ENCODE measurements at regions not wholly inside any gene's neighbourhood (a gene's known extent, or its start where the extent isn't known, plus 50 kb on each side); places are given as distances from the start of the nearest gene placed in this dataset.

GRCh38 chr1:217983051-217983375 is 302.1 kb upstream of the RRP15 start:
- Histone ChIP-seq H3K27me3 (ENCODE audit: insufficient read depth, low read length, poor library complexity, severe bottlenecking) (no peaks in the 10 kb centered on the region), H3K79me2 (ENCODE audit: insufficient read depth, low read length) (no peaks in the 10 kb centered on the region), H3K4me1 (ENCODE audit: insufficient read depth, low read length, poor library complexity, severe bottlenecking) (no peaks in the 10 kb centered on the region), H3K9me3 (ENCODE audit: insufficient read depth, low read depth, low read length) (no peaks in the 10 kb centered on the region), H3K4me3 (ENCODE audit: low read length, poor library complexity, severe bottlenecking) (no peak overlapping the region), H3K4me2 (ENCODE audit: low read depth, low read length, poor library complexity, severe bottlenecking) (no peak overlapping the region), H3K9ac (ENCODE audit: low read depth, low read length, poor library complexity, severe bottlenecking) (no peak overlapping the region), H4K20me1 (ENCODE audit: insufficient read depth, low read length, poor library complexity, severe bottlenecking) (no peaks in the 10 kb centered on the region), H3K9me2 (replicated peaks; ENCODE audit: low read depth, low read length) (no peaks in the 10 kb centered on the region), H3K36me3 (ENCODE audit: insufficient read depth, low read length) (no peaks in the 10 kb centered on the region), H3F3A (ENCODE audit: low read depth) (no peaks in the 10 kb centered on the region), H2AFZ (ENCODE audit: low read length) (no peak overlapping the region)
- no peak for TF ChIP-seq EZH2phosphoT487 (IDR thresholded peaks at IDR 0.05; ENCODE audit: borderline replicate concordance)
- TF ChIP-seq CTCF (conservative IDR thresholded peaks at IDR 0.05; ENCODE audit: low read length), result no peak

- H3K4me1 ChIP-seq (ENCODE audit: insufficient read depth, low read length, poor library complexity, severe bottlenecking), result no peaks in the 10 kb centered on the region
- H3K27me3 ChIP-seq (ENCODE audit: insufficient read depth, low read length, poor library complexity, severe bottlenecking), result no peaks in the 10 kb centered on the region
- H3K9me2 ChIP-seq (replicated peaks; ENCODE audit: low read depth, low read length), result no peaks in the 10 kb centered on the region
- no peaks in the 10 kb centered on the region for H3K9me3 ChIP-seq (ENCODE audit: insufficient read depth, low read depth, low read length)
- no peaks in the 10 kb centered on the region for H4K20me1 ChIP-seq (ENCODE audit: insufficient read depth, low read length, poor library complexity, severe bottlenecking)
- H2AFZ ChIP-seq (ENCODE audit: low read length), result no peak overlapping the region
- H3F3A ChIP-seq (ENCODE audit: low read depth), result no peaks in the 10 kb centered on the region
- TF ChIP-seq CTCF (conservative IDR thresholded peaks at IDR 0.05; ENCODE audit: low read length) (no peak), EZH2phosphoT487 (IDR thresholded peaks at IDR 0.05; ENCODE audit: borderline replicate concordance) (no peak)
- no peak overlapping the region for H3K4me2 ChIP-seq (ENCODE audit: low read depth, low read length, poor library complexity, severe bottlenecking)
- H3K9ac ChIP-seq (ENCODE audit: low read depth, low read length, poor library complexity, severe bottlenecking), result no peak overlapping the region
- H3K36me3 ChIP-seq (ENCODE audit: insufficient read depth, low read length), result no peaks in the 10 kb centered on the region
- H3K79me2 ChIP-seq (ENCODE audit: insufficient read depth, low read length), result no peaks in the 10 kb centered on the region
- H3K4me3 ChIP-seq (ENCODE audit: low read length, poor library complexity, severe bottlenecking), result no peak overlapping the region
These were observed 299.5 kb upstream of the RRP15 start for GRCh38 chr1:217985641-217986040.

GRCh38 chr1:217989510-217989909 is 295.6 kb upstream of the RRP15 start:
- Histone ChIP-seq H2AFZ (ENCODE audit: low read length) (no peak overlapping the region), H3K4me3 (ENCODE audit: low read length, poor library complexity, severe bottlenecking) (no peak overlapping the region), H3K9ac (ENCODE audit: low read depth, low read length, poor library complexity, severe bottlenecking) (no peak overlapping the region), H3K9me3 (ENCODE audit: insufficient read depth, low read depth, low read length) (no peaks in the 10 kb centered on the region), H3K4me1 (ENCODE audit: insufficient read depth, low read length, poor library complexity, severe bottlenecking) (no peaks in the 10 kb centered on the region), H4K20me1 (ENCODE audit: insufficient read depth, low read length, poor library complexity, severe bottlenecking) (no peaks in the 10 kb centered on the region), H3K79me2 (ENCODE audit: insufficient read depth, low read length) (no peaks in the 10 kb centered on the region), H3K27me3 (ENCODE audit: insufficient read depth, low read length, poor library complexity, severe bottlenecking) (no peaks in the 10 kb centered on the region), H3K4me2 (ENCODE audit: low read depth, low read length, poor library complexity, severe bottlenecking) (no peak overlapping the region), H3K9me2 (replicated peaks; ENCODE audit: low read depth, low read length) (no peaks in the 10 kb centered on the region), H3F3A (ENCODE audit: low read depth) (no peaks in the 10 kb centered on the region), H3K36me3 (ENCODE audit: insufficient read depth, low read length) (no peaks in the 10 kb centered on the region)
- TF ChIP-seq EZH2phosphoT487 (IDR thresholded peaks at IDR 0.05; ENCODE audit: borderline replicate concordance) (no peak), CTCF (conservative IDR thresholded peaks at IDR 0.05; ENCODE audit: low read length) (no peak)

All from Loucy (cell line).